Common myeloid progenitor, CD34-positive (primary cell): ENCODE measurements at regions not wholly inside any gene's neighbourhood (a gene's known extent, or its start where the extent isn't known, plus 50 kb on each side); places are given as distances from the start of the nearest gene placed in this dataset.

ENCODE experiments used
- CTCF ChIA-PET: fragments of 350-600 bp; sonication (Branson Sonifier 250); formaldehyde crosslinking; loops from one replicate; lab custom pipeline; 2021; ENCODE audit warnings: antibody characterized with exemption; lab: Charles Lee
- POLR2A ChIA-PET: fragments of 350-600 bp; sonication (Branson Sonifier 250); formaldehyde crosslinking; loops from one replicate; lab custom pipeline; 2021; ENCODE audit warnings: antibody characterized with exemption; lab: Charles Lee
- DNase-seq, 3 donors: peaks; one replicate each; pipeline versions ENCODE4 v3.0.0 to v3.0.0-alpha.2; 2013
- H3K27ac ChIP-seq, 2 experiments: 1 replicate in 1 of 2; 2 replicates in 1 of 2; pipeline ENCODE4 v1.7.0; 2013; ENCODE audit warnings: inconsistent platforms in 2 of 2, low read length in 2 of 2, mild to moderate bottlenecking in 2 of 2, low read depth in 1 of 2, moderate library complexity in 1 of 2; ENCODE audit not compliant: severe bottlenecking in 2 of 2, insufficient read depth in 1 of 2, poor library complexity in 1 of 2
- H3K27me3 ChIP-seq, 5 experiments: replicated peaks in 2 of 5; 1 replicate in 3 of 5; 2 replicates in 2 of 5; pipeline versions ENCODE4 v1.6.1 to v1.7.0; 2013; ENCODE audit warnings: low read length in 4 of 5, mild to moderate bottlenecking in 2 of 5, moderate library complexity in 2 of 5, inconsistent platforms in 1 of 5; ENCODE audit not compliant: insufficient read depth in 5 of 5, control insufficient read depth in 4 of 5
- H3K36me3 ChIP-seq, 4 experiments: 1 replicate in 2 of 4; 2 replicates in 2 of 4; pipeline versions ENCODE4 v1.6.1 to v1.7.0; 2013; ENCODE audit warnings: low read length in 3 of 4, control low read depth in 1 of 4, mild to moderate bottlenecking in 1 of 4; ENCODE audit not compliant: control insufficient read depth in 4 of 4, insufficient read depth in 4 of 4
- H3K4me1 ChIP-seq, 4 experiments: 1 replicate in 3 of 4; 2 replicates in 1 of 4; pipeline versions ENCODE4 v1.6.1 to v1.7.1; 2013; ENCODE audit warnings: low read length in 3 of 4, mild to moderate bottlenecking in 3 of 4, control low read depth in 1 of 4, inconsistent platforms in 1 of 4, moderate library complexity in 1 of 4; ENCODE audit not compliant: control insufficient read depth in 4 of 4, insufficient read depth in 4 of 4; ENCODE audit errors: control extremely low read depth in 1 of 4
- H3K4me3 ChIP-seq, 7 experiments: 1 replicate in 4 of 7; 2 replicates in 3 of 7; pipeline versions ENCODE4 v1.5.1 to v1.7.0; 2013; ENCODE audit warnings: mild to moderate bottlenecking in 7 of 7, low read length in 6 of 7, moderate library complexity in 6 of 7, inconsistent platforms in 2 of 7, low read depth in 2 of 7, control low read depth in 1 of 7; ENCODE audit not compliant: insufficient read depth in 4 of 7, control insufficient read depth in 1 of 7; ENCODE audit errors: extremely low read depth in 1 of 7
- H3K9me3 ChIP-seq, 5 experiments: 1 replicate in 4 of 5; 2 replicates in 1 of 5; pipeline versions ENCODE4 v1.6.1 to v1.7.1; 2013; ENCODE audit warnings: low read length in 4 of 5, mild to moderate bottlenecking in 2 of 5, inconsistent platforms in 1 of 5, low read depth in 1 of 5, moderate library complexity in 1 of 5; ENCODE audit not compliant: control insufficient read depth in 4 of 5, insufficient read depth in 2 of 5; ENCODE audit errors: control extremely low read depth in 1 of 5
- WGBS: methylation state at CpG from one replicate; pipeline ENCODE4 v1.1.5; 2013; ENCODE audit not compliant: insufficient coverage; 5-methylcytosine and 5-hydroxymethylcytosine counted together

DNA sequence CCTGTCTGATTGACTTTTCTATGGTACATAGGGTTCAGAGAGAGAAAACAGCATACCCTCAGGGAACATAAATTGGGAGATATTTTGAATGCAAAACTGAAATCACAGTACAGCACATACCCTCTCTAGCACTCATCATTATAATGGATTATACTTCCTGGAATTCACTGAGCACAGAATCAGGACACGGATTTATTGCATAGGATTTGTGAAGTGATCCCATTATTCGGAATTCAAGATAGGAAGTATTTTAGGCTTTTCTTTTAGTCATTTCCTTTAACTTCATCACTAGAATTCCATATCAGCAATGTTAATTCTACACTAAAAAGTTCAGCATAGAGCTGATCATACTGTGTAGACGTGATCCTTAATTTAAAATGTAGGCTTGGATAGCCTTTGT is 407.0 kb downstream of the PID1 start:
- H3K27ac ChIP-seq, result no peak overlapping the region
- no peak for DNase-seq
- peaks cover 0 to 3% (median 0%) of the 10 kb centered on the region in 5 experiments for H3K9me3 ChIP-seq
- no peaks in the 10 kb centered on the region for H3K27me3 ChIP-seq
- H3K4me3 ChIP-seq, result no peak overlapping the region
- H3K36me3 ChIP-seq, result no peaks in the 10 kb centered on the region
- 100% methylated on average over 1 of the region's 3 CpGs for WGBS
- ChIA-PET CTCF (no interaction called here), POLR2A (no interaction called here)
- H3K4me1 ChIP-seq, result no peaks in the 10 kb centered on the region

GRCh38 chr2:228860601-228861285 is 410.3 kb downstream of the PID1 start:
- no peaks in the 10 kb centered on the region for H3K9me3 ChIP-seq
- no peaks in the 10 kb centered on the region for H3K27me3 ChIP-seq
- POLR2A ChIA-PET, result no interaction called here
- no peaks in the 10 kb centered on the region for H3K4me1 ChIP-seq
- no peaks in the 10 kb centered on the region for H3K36me3 ChIP-seq
- CTCF ChIA-PET, result no interaction called here
- 60% methylated on average over 2 of the region's 5 CpGs for WGBS
- no peak overlapping the region for H3K4me3 ChIP-seq
- no peak for DNase-seq
- no peak overlapping the region for H3K27ac ChIP-seq

- Histone ChIP-seq H3K27ac (no peak overlapping the region), H3K4me1 (no peaks in the 10 kb centered on the region), H3K36me3 (no peaks in the 10 kb centered on the region), H3K4me3 (no peak overlapping the region), H3K27me3 (no peaks in the 10 kb centered on the region), H3K9me3 (no peaks in the 10 kb centered on the region)
- CTCF ChIA-PET, result no interaction called here
- DNase-seq, result no peak
- POLR2A ChIA-PET, result no interaction called here
- WGBS, result 96% methylated on average over 5 of the region's 7 CpGs
Observed at GRCh38 chr2:228853151-228853550, 417.9 kb downstream of the PID1 start.

GRCh38 chr2:228848638-228849037 is 422.4 kb downstream of the PID1 start:
- no peak overlapping the region for H3K27ac ChIP-seq
- ChIA-PET POLR2A (no interaction called here), CTCF (no interaction called here)
- no peaks in the 10 kb centered on the region for H3K27me3 ChIP-seq
- H3K4me1 ChIP-seq, result no peaks in the 10 kb centered on the region
- H3K9me3 ChIP-seq, result no peaks in the 10 kb centered on the region
- 95% methylated on average over 4 of the region's 5 CpGs for WGBS
- H3K4me3 ChIP-seq, result no peak overlapping the region
- DNase-seq, result no peak
- H3K36me3 ChIP-seq, result no peaks in the 10 kb centered on the region

- POLR2A ChIA-PET, result interaction anchor here (0.6 kb wide), 1 partner anchor 23 kb away, joined by 3 read pairs; no protein-coding TSS in a partner anchor
- no peaks in the 10 kb centered on the region for H3K27me3 ChIP-seq
- no peaks in the 10 kb centered on the region for H3K36me3 ChIP-seq
- no peaks in the 10 kb centered on the region for H3K9me3 ChIP-seq
- WGBS, result 60% methylated on average over 1 of the region's 1 CpG
- no peaks in the 10 kb centered on the region for H3K4me1 ChIP-seq
- no peak for DNase-seq
- no peak overlapping the region for H3K4me3 ChIP-seq
- H3K27ac ChIP-seq, result no peak overlapping the region
- CTCF ChIA-PET, result no interaction called here
Observed at GRCh38 chr2:228847684-228848083, 423.4 kb downstream of the PID1 start.

DNA sequence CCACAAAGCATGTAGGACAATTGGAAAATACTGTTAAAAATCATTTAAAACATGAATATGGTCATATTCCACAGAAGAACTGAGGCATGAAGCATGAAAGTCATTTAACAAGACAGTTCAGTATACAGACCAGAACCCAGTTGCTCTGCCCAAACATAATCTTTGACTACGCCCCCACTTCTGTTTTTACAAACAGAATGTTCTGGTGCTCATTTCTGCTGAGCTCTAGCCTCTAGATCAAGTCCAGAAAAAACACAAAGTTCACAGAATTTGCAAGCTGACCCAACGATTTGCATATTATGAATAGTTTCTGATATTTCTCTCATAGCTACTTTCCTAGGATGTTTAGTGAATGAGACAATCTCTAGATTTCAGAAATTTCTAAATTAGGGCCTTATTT is 424.9 kb downstream of the PID1 start:
- POLR2A ChIA-PET, result no interaction called here

DNA sequence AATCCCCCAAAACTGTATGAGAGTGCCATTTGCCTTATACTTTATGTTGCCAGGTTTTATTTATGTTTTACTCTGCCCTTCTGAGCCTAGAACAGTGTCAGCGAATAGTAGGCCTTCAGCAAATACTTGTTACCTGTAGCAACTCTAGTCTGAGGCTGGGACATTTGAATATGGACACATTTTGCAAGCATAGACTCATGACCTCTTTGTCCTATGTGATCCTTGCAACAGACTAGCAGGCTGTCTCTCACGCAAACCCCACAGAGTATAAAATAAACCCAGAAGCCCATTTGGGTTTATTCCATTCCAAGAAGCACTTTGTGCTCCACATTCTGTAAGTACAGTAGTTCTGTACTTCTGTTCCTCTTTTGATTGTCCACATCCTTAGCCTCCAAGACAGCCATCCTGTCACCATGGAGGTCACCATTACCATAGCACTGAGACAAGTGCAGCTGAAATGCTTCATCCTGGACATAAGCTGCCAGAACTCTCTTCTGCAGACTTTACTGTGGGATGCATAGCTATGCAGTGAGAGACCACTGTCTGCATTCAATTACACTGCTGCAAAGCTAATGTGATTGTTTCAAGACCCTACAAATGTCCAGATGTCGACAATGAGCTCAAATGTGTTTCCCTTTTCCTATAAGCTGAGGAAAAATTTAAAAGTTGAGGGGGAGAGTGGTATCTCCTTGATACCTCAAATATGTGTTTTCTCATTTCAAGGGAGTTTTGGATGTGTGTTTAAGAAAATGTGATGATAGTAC is 425.7 kb downstream of the PID1 start:
- no peak for DNase-seq
- Histone ChIP-seq H3K36me3 (no peaks in the 10 kb centered on the region), H3K4me1 (no peaks in the 10 kb centered on the region), H3K4me3 (no peak overlapping the region), H3K9me3 (no peaks in the 10 kb centered on the region), H3K27me3 (no peaks in the 10 kb centered on the region), H3K27ac (no peak overlapping the region)
- CTCF ChIA-PET, result no interaction called here
- POLR2A ChIA-PET, result no interaction called here
- 95% methylated on average over 3 of the region's 3 CpGs for WGBS

More for the DNA sequence above, 424.9 kb downstream of the PID1 start:
- WGBS, result 100% methylated on average over 1 of the region's 2 CpGs
- Histone ChIP-seq H3K36me3 (no peaks in the 10 kb centered on the region), H3K27ac (no peak overlapping the region), H3K4me3 (no peak overlapping the region), H3K27me3 (no peaks in the 10 kb centered on the region), H3K9me3 (no peaks in the 10 kb centered on the region), H3K4me1 (no peaks in the 10 kb centered on the region)
- CTCF ChIA-PET, result no interaction called here
- no peak for DNase-seq
